AG10803 (cell line): ENCODE measurements at regions not wholly inside any gene's neighbourhood (a gene's known extent, or its start where the extent isn't known, plus 50 kb on each side); places are given as distances from the start of the nearest gene placed in this dataset.

ENCODE experiments used
- DNase-seq: peaks from one replicate; pipeline ENCODE4 v3.0.0; 2010; ENCODE audit warnings: low read depth
- H3K4me3 ChIP-seq: 2 replicates; pipeline ENCODE4 v1.5.1; 2011; ENCODE audit warnings: mild to moderate bottlenecking, low read length, control low read depth
- CTCF ChIP-seq: conservative IDR thresholded peaks from 2 replicates; pipeline ENCODE4 v1.5.1; 2011; ENCODE audit warnings: mild to moderate bottlenecking, low read length, control low read depth, inconsistent platforms

GRCh38 chr3:116848248-116848829 lies 138.8 kb downstream of the TUSC7 start:
- TF ChIP-seq CTCF: no peak
- DNase-seq: no peak
- H3K4me3 ChIP-seq: no peak overlapping the region

DNA sequence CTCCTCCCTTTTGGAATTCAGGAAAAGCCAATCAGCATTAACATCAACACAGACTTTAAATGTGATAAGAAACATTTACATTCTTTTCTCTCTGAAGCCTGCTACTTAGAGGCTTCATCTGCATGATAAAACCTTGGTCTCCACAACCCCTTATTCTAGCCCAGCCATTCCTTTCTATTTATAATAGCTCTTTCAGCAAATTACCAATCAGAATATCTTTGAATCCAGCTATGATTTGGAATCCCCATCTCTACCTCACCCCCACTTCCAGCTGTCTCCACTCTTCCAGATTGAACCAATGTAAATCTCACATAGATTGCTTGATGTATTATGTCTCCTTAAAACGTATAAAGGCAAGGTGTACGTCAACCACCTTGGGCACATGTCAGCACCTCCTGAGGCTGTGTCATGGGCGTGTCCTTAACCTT lies 139.7 kb downstream of the TUSC7 start:
- TF ChIP-seq CTCF: no peak
- DNase-seq: no peak
- no peak overlapping the region for H3K4me3 ChIP-seq

DNA sequence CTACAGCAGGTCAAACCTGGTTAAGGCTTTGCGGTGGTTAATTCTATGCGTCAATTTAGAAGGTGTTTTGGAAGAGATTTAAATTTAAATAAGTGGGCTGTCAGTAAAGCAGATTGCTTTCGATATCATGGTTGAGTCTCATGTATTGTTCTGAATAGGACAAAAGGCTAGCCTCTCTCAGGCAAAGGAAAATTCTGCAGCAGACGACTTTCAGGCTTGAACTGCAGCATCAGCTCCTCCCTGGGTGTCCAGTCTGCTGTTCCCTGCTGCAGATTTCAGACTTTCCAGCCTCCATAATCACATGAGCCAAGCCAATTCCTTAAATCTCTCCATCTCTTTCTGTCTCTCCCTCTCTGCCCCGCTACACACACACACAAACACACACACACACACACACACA lies 143.2 kb downstream of the TUSC7 start:
- DNase-seq: no peak
- no peak for TF ChIP-seq CTCF
- no peak overlapping the region for H3K4me3 ChIP-seq

GRCh38 chr3:116863270-116863770 lies 153.7 kb downstream of the TUSC7 start:
- no peak for DNase-seq
- TF ChIP-seq CTCF: no peak
- H3K4me3 ChIP-seq: no peak overlapping the region

- TF ChIP-seq CTCF: peak; percentile 40
- peak overlapping the region; percentile 28 for H3K4me3 ChIP-seq
- peak; percentile 23 for DNase-seq
These were observed 154.4 kb downstream of the TUSC7 start for GRCh38 chr3:116863822-116864589.

DNA sequence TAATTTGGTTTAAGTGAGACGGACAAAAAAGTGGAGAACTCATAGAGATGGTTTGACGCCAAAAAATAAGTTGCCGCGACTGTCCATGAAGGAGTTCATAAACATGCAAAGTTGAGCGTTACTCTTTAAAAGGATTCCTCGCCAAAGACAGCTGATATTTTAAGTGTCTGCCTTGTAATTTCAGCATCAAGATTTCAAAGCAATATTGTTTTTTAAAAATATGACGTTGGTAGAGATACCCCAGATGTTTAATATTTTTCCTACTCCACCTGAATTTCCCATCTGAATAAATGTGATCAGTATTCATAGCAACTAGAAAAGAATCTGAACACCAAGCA lies 155.0 kb downstream of the TUSC7 start:
- no peak for DNase-seq
- H3K4me3 ChIP-seq: no peak overlapping the region
- TF ChIP-seq CTCF: no peak

- no peak for DNase-seq
- TF ChIP-seq CTCF: no peak
- H3K4me3 ChIP-seq: no peak overlapping the region
These were observed 160.8 kb downstream of the TUSC7 start for GRCh38 chr3:116870379-116870778.
